Small intestine (tissue), 7 donors: ENCODE measurements at regions not wholly inside any gene's neighbourhood (a gene's known extent, or its start where the extent isn't known, plus 50 kb on each side); places are given as distances from the start of the nearest gene placed in this dataset.

Experiments
- DNase-seq, 2 donors: peaks; one replicate each; pipeline versions ENCODE4 v3.0.0 to v3.0.0-alpha.2; 2013
- FAIRE-seq: peaks from 2 replicates; lab custom pipeline; 2012; peaks lifted over from hg19 to GRCh38; lab: Jason Lieb, UNC
- H3K27ac ChIP-seq, 3 donors: one replicate each; pipeline ENCODE4 v1.5.1; 2013; ENCODE audit warnings: low read length in 2 of 3, mild to moderate bottlenecking in 2 of 3, control low read depth in 1 of 3, inconsistent platforms in 1 of 3, low read depth in 1 of 3, moderate library complexity in 1 of 3
- H3K27me3 ChIP-seq, 3 donors: one replicate each; pipeline ENCODE4 v1.6.1; 2013; ENCODE audit warnings: low read length in 3 of 3, inconsistent platforms in 1 of 3; ENCODE audit not compliant: control insufficient read depth in 3 of 3, insufficient read depth in 3 of 3
- H3K36me3 ChIP-seq, 3 donors: one replicate each; pipeline ENCODE4 v1.6.1; 2013; ENCODE audit warnings: low read length in 3 of 3, inconsistent platforms in 1 of 3, low read depth in 1 of 3, mild to moderate bottlenecking in 1 of 3, moderate library complexity in 1 of 3; ENCODE audit not compliant: control insufficient read depth in 3 of 3, insufficient read depth in 2 of 3
- H3K4me1 ChIP-seq, 3 donors: one replicate each; pipeline ENCODE4 v1.6.1; 2013; ENCODE audit warnings: low read length in 2 of 3, inconsistent platforms in 1 of 3, low read depth in 1 of 3, mild to moderate bottlenecking in 1 of 3, moderate library complexity in 1 of 3; ENCODE audit not compliant: control insufficient read depth in 3 of 3, insufficient read depth in 2 of 3
- H3K4me3 ChIP-seq, 3 donors: one replicate each; pipeline ENCODE4 v1.5.1; 2013; ENCODE audit warnings: low read length in 3 of 3, control low read depth in 1 of 3, inconsistent platforms in 1 of 3, low read depth in 1 of 3, mild to moderate bottlenecking in 1 of 3, moderate library complexity in 1 of 3
- H3K9me3 ChIP-seq, 2 donors: one replicate each; pipeline ENCODE4 v1.6.1; 2013; ENCODE audit warnings: low read depth in 1 of 2, low read length in 1 of 2; ENCODE audit not compliant: control insufficient read depth in 2 of 2, insufficient read depth in 1 of 2
- WGBS, 3 donors: extraction: QIAGEN DNeasy Blood & Tissue Kit; methylation state at CpG; one replicate each; pipeline ENCODE4 v1.1.7; 2013; 5-methylcytosine and 5-hydroxymethylcytosine counted together
- donor health status: healthy with polysubstance abuse.
- donor health status: control.
- donor health status: control.
- donor health status: Bipolar disorder and iron deficiency.
- donor health status: healthy.

DNA sequence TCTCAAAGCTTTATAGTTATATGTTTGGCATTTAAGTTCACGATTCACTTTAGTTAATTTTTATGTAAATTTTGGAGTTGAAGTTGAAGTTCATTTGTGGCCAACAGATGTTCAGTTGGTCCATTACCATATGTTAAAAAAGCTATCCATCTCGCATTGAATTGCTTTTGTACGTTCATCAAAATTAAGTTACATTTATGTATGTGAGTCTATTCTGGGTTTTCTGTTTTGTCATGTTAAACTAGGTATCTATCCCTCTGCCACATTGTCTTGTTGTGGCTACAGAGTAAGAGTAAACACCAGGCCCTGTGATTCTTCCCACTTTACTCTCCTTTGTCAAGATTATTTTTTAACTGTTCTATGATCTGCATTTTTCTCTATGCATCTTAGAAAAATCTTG lies 237.3 kb downstream of the BMP2 start:
- DNase-seq (no peak), FAIRE-seq (no peak)
- Histone ChIP-seq H3K4me3 (no peak overlapping the region), H3K36me3 (no peaks in the 10 kb centered on the region), H3K9me3 (no peaks in the 10 kb centered on the region), H3K4me1 (no peaks in the 10 kb centered on the region), H3K27me3 (no peaks in the 10 kb centered on the region), H3K27ac (no peak overlapping the region)
- WGBS, 3 donors: 82 to 94% (median 82%) methylated on average over 3 of the region's 3 CpGs

DNA sequence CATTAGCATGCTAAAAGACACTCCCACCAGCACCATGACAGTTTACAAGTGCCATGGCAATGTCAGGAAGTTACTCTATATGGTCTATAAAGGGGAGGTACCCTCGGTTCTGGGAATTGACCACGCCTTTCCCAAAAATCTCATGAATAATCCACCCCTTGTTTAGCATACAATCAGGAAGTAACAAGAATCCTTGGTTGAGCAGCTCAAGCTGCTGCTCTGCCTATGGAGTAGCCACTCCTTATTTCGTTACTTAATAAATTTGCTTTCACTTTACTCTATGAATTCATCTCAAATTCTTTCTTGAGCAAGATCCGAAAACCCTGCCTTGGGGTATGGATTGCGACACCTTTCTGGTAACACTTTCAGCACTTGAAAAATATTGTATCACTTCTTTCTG lies 243.0 kb downstream of the BMP2 start:
- DNase-seq (no peak), FAIRE-seq (no peak)
- H3K27me3 ChIP-seq: no peaks in the 10 kb centered on the region
- no peaks in the 10 kb centered on the region for H3K36me3 ChIP-seq
- no peak overlapping the region for H3K27ac ChIP-seq
- 56 to 65% (median 57%) methylated on average over 5 of the region's 5 CpGs for WGBS, 3 donors
- no peaks in the 10 kb centered on the region for H3K4me1 ChIP-seq
- no peaks in the 10 kb centered on the region for H3K9me3 ChIP-seq
- no peak overlapping the region for H3K4me3 ChIP-seq

DNA sequence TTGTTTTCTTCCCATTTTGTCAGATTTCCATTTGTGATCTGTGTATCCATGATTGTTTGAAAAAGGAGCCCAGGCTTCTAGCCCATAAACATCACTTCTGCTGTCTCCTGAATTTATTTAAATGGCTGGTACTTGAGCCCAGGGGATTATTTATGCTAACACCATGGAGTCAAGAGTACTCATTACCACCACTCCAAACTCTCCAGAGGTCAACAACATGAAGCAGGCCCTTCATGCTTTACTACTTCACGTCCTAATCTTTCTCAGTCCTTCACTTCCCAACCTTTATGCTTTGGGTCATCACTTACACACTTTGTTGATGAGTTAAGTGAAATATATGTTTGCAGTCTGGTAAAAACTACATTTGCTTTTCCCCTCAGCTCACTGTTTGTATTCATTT lies 247.8 kb downstream of the BMP2 start:
- Histone ChIP-seq H3K4me1 (no peaks in the 10 kb centered on the region), H3K27me3 (no peaks in the 10 kb centered on the region), H3K36me3 (no peaks in the 10 kb centered on the region), H3K4me3 (no peak overlapping the region), H3K9me3 (no peaks in the 10 kb centered on the region), H3K27ac (no peak overlapping the region)
- FAIRE-seq (no peak), DNase-seq (no peak)
- WGBS, 3 donors: 15 to 30% (median 25%) methylated on average over 1 of the region's 1 CpG

DNA sequence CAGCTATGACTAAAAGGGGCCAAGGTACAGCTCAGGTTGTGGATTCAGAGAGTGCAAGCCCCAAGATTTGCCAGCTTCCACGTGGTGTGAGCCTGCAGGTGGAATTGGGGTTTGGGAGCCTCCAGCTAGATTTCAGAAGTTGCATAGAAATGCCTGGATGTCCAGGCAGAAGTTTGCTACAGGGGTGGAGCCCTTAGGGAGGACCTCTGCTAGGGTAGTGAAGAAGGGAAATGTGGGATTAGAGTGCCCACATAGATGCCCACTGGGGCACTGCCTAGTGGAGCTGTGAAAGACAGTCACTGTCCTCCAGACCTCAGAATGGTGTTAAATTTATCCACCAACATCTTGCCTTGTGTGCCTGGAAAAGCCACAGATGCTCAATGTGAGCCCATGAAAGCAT lies 255.1 kb downstream of the BMP2 start:
- Histone ChIP-seq H3K36me3 (no peaks in the 10 kb centered on the region), H3K27ac (no peak overlapping the region), H3K9me3 (peaks cover 1 to 7% of the 10 kb centered on the region in 2 donors), H3K4me1 (no peaks in the 10 kb centered on the region), H3K27me3 (no peaks in the 10 kb centered on the region), H3K4me3 (no peak overlapping the region)
- no peak for DNase-seq
- FAIRE-seq: no peak
- WGBS, 3 donors: 11 to 43% (median 13%) methylated on average over 1 of the region's 1 CpG

DNA sequence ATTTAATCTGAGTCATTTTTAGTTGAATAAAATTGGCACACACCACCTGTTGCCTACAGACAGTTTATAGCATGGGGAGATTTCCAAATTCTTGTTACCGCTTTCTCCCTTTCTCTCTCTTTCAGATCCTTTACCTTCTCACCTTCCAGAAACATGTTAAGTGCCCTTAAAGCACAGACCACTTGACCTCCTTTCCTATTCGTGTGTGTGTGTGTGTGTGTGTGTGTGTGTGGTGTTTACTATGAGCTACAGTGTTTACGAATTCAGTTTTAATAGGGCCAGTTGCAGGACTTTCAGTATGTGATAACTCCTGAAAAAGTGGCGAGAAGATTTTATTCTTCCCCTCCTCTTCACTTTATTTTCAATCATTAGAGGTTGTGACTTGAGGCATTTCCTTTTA lies 258.1 kb downstream of the BMP2 start:
- no peaks in the 10 kb centered on the region for H3K27me3 ChIP-seq
- no peaks in the 10 kb centered on the region for H3K4me1 ChIP-seq
- peaks cover 1 to 7% of the 10 kb centered on the region in 2 donors for H3K9me3 ChIP-seq
- no peak overlapping the region for H3K4me3 ChIP-seq
- FAIRE-seq (no peak), DNase-seq (no peak)
- H3K36me3 ChIP-seq: no peaks in the 10 kb centered on the region
- WGBS, 3 donors: 39 to 45% (median 39%) methylated on average over 4 of the region's 4 CpGs
- no peak overlapping the region for H3K27ac ChIP-seq

- H3K9me3 ChIP-seq: no peaks in the 10 kb centered on the region
- no peak for FAIRE-seq
- WGBS, 3 donors: 60 to 75% (median 66%) methylated on average over 4 of the region's 4 CpGs
Observed at GRCh38 chr20:7029019-7029418, 261.5 kb downstream of the BMP2 start.

DNA sequence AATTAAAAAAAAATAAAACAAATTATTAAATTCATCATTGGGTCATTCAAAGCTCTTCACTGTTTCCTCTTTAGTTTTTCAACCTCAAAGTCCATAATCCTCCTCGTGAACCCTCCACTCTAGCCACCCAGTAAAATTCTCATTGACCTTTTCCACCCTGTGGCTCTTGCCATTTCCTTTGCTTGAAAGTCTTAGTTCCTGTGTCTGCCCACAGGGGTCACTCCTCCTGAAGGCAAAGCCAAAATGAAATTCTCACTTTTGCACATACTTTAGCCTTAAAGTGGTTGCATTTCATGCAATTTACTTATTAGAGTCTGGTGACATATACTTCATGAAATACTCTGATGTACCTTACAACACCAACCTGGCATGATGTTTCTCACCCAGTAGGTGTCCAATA lies 263.7 kb downstream of the BMP2 start:
- DNase-seq: no peak
- no peak for FAIRE-seq
- H3K4me1 ChIP-seq: no peaks in the 10 kb centered on the region
- H3K9me3 ChIP-seq: no peaks in the 10 kb centered on the region
- no peaks in the 10 kb centered on the region for H3K36me3 ChIP-seq
- no peaks in the 10 kb centered on the region for H3K27me3 ChIP-seq
- WGBS, 3 donors: 10 to 27% (median 14%) methylated on average over 1 of the region's 1 CpG
- H3K27ac ChIP-seq: no peak overlapping the region
- no peak overlapping the region for H3K4me3 ChIP-seq

More at GRCh38 chr20:7029019-7029418, 261.5 kb downstream of the BMP2 start:
- no peaks in the 10 kb centered on the region for H3K36me3 ChIP-seq
- no peak overlapping the region for H3K27ac ChIP-seq
- no peaks in the 10 kb centered on the region for H3K4me1 ChIP-seq
- DNase-seq: no peak
- no peaks in the 10 kb centered on the region for H3K27me3 ChIP-seq
- no peak overlapping the region for H3K4me3 ChIP-seq

- Histone ChIP-seq H3K27me3 (no peaks in the 10 kb centered on the region), H3K36me3 (no peaks in the 10 kb centered on the region), H3K4me3 (no peak overlapping the region), H3K4me1 (no peaks in the 10 kb centered on the region), H3K27ac (no peak overlapping the region), H3K9me3 (no peaks in the 10 kb centered on the region)
- 69 to 80% (median 78%) methylated on average over 2 of the region's 2 CpGs for WGBS, 3 donors
- DNase-seq (no peak), FAIRE-seq (no peak)
Observed at GRCh38 chr20:7038029-7038428, 270.5 kb downstream of the BMP2 start.

DNA sequence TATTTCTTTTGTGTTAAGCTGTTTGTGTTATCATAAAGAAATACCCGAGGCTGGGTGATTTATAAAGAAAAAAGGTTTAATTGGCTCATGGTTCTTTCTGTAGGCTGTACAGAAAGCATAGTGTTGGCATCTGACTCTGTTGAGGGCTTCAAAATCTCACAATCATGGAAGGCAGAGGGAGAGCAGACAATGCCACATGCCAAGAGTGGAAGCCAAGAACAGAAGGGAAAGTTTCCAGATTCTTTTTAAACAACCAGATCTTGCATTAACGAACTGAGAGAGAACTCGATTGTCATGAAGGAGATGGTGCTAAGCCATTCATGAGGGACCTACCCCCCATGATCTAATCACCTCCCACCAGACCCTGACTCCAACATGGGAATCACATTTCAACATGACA lies 290.1 kb downstream of the BMP2 start:
- 63 to 75% (median 70%) methylated on average over 3 of the region's 3 CpGs for WGBS, 3 donors
- no peak for DNase-seq
- no peak for FAIRE-seq

More for the DNA sequence above, 290.1 kb downstream of the BMP2 start:
- Histone ChIP-seq H3K4me3 (no peak overlapping the region), H3K9me3 (no peaks in the 10 kb centered on the region), H3K36me3 (no peaks in the 10 kb centered on the region), H3K27ac (no peak overlapping the region), H3K4me1 (no peaks in the 10 kb centered on the region), H3K27me3 (no peaks in the 10 kb centered on the region)
